ENCODE measurements at regions not wholly inside any gene's neighbourhood (a gene's known extent, or its start where the extent isn't known, plus 50 kb on each side); places are given as distances from the start of the nearest gene placed in this dataset.

DNA sequence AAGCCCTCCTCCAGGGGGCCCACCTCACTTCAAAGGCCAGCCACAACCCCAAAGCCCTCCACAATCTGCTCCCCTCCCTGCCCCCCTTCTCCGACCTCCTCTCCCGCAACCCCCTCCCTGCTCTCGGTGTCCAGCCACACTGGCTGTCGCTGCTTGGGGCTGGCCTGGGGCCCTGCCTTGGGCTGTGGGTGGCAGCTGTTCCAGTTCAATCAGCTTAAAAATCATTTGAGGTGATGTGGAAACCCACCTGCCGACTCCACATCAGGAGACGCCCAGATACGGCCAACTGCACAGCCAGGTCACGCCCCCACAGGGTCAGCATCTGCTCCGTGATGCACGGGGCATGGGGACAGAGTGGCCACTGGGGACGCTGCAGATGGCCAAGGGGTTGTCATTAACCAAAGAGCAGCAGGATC is 107.0 kb upstream of the MVB12B start:
- H3K4me2 ChIP-seq (ENCODE audit: low read length): no peak overlapping the region

DNA sequence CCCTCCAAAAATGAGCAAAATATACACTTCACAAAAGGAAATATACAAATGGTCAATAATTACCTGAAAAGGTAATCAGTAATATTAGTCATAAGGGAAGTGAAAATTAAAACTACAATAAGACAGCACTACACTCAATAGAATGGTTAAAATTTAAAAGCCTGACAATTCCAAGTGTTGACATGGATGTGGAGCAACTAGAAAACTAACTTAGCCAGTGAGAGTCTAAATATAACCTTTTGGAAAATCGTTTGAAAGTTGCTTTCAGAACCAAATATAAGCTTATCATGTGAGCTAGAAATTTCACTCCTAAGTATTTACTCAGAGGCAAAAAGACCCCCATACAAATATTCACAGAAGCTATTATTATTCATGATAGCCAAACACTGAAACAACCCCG is 105.1 kb upstream of the MVB12B start:
- Histone ChIP-seq H3K9me3 (replicated peaks; ENCODE audit: low read length) (peaks cover 5% of the 10 kb centered on the region), H3K4me2 (ENCODE audit: low read length) (no peak overlapping the region), H3K4me3 (ENCODE audit: low read length) (no peak overlapping the region), H3K9ac (ENCODE audit: low read depth, low read length) (no peak overlapping the region), H3K36me3 (ENCODE audit: insufficient read depth, low read length) (no peaks in the 10 kb centered on the region), H3K4me1 (ENCODE audit: control insufficient read depth, insufficient read depth, low read length) (no peaks in the 10 kb centered on the region), H3K27me3 (ENCODE audit: control insufficient read depth, insufficient read depth, low read length) (peaks cover 77% of the 10 kb centered on the region)

More for the DNA sequence above, 107.0 kb upstream of the MVB12B start:
- Histone ChIP-seq H3K9ac (ENCODE audit: low read depth, low read length) (no peak overlapping the region), H3K27me3 (ENCODE audit: control insufficient read depth, insufficient read depth, low read length) (peaks cover 75% of the 10 kb centered on the region), H3K4me1 (ENCODE audit: control insufficient read depth, insufficient read depth, low read length) (no peaks in the 10 kb centered on the region), H3K9me3 (replicated peaks; ENCODE audit: low read length) (peaks cover 5% of the 10 kb centered on the region), H3K36me3 (ENCODE audit: insufficient read depth, low read length) (no peaks in the 10 kb centered on the region), H3K4me3 (ENCODE audit: low read length) (no peak overlapping the region)

- no peak overlapping the region for H3K4me3 ChIP-seq (ENCODE audit: low read length)
- no peak overlapping the region for H3K4me2 ChIP-seq (ENCODE audit: low read length)
- H3K9me3 ChIP-seq (replicated peaks; ENCODE audit: low read length): peaks cover 5% of the 10 kb centered on the region
- no peaks in the 10 kb centered on the region for H3K36me3 ChIP-seq (ENCODE audit: insufficient read depth, low read length)
- H3K9ac ChIP-seq (ENCODE audit: low read depth, low read length): no peak overlapping the region
- no peaks in the 10 kb centered on the region for H3K4me1 ChIP-seq (ENCODE audit: control insufficient read depth, insufficient read depth, low read length)
- peaks cover 82% of the 10 kb centered on the region for H3K27me3 ChIP-seq (ENCODE audit: control insufficient read depth, insufficient read depth, low read length)
These were observed 104.2 kb upstream of the MVB12B start for GRCh38 chr9:126222363-126222834.

DNA sequence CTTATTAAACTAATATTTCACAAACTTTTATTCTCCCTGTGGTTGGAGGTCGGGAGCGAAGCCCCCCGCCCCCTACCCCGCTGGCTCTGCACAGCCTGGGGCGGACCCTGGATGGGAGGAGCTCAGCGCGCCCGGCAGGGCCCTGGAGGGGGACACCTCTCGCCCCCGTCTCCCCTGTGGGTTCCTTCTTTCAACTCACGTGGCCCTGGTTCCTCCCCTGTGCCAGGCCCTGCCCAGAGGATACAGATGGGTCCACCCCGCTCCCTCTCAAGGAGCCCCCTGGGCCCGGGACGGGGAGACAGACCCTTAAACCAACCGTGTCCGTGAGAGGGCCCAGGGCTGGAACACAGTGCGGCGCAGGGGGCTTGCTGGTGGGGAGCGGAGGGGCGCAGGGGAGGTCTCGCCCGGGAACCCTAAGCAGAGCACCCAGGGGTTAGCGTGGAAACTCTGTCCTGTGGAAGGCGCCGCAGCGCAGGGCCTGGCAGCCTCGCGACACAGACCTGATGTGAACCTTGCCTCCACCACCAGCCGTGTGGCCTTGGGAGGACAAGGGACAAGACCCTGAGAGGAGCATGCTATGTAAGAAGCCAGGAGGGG is 103.7 kb upstream of the MVB12B start:
- Histone ChIP-seq H3K36me3 (ENCODE audit: insufficient read depth, low read length) (no peaks in the 10 kb centered on the region), H3K4me3 (ENCODE audit: low read length) (no peak overlapping the region), H3K9me3 (replicated peaks; ENCODE audit: low read length) (peaks cover 5% of the 10 kb centered on the region), H3K9ac (ENCODE audit: low read depth, low read length) (no peak overlapping the region), H3K4me1 (ENCODE audit: control insufficient read depth, insufficient read depth, low read length) (no peaks in the 10 kb centered on the region), H3K27me3 (ENCODE audit: control insufficient read depth, insufficient read depth, low read length) (peaks cover 77% of the 10 kb centered on the region), H3K4me2 (ENCODE audit: low read length) (no peak overlapping the region)

DNA sequence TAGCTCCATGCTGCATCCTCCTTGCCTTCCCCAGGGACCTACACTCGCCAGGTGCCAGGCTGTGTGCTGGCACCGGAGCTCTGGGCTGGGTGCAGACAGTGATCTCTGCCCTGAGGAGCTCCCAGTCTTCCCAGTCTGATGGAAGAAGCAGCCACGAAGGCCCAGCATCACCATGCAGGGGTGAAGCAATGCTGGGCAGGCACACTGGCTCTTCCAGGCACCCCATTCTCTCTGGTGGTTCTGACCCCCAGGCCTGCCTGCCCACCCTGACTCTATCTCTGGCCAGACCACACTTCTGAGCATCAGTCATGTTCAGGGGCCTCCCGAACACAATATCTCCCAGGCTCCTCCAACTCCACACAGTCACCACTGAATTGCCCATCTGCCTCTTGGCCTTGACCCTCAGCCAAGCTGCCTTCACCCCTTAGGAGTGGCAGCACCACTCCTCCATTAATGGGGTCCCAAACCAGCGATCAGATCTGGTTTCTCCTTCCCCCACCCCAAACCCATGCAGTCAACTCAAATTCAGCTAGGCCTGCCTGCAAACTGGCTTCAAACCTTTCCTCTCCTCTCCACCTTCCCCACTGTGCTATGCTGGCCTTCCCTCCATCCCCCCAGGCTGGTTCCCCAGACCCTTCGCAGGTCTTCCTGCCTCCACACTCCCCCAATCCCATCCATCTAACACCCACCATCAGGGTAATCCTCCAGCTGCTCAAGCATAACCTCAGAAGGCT is 102.7 kb upstream of the MVB12B start:
- no peak overlapping the region for H3K4me2 ChIP-seq (ENCODE audit: low read length)
- H3K36me3 ChIP-seq (ENCODE audit: insufficient read depth, low read length): no peaks in the 10 kb centered on the region
- H3K4me1 ChIP-seq (ENCODE audit: control insufficient read depth, insufficient read depth, low read length): no peaks in the 10 kb centered on the region
- H3K4me3 ChIP-seq (ENCODE audit: low read length): no peak overlapping the region
- H3K9ac ChIP-seq (ENCODE audit: low read depth, low read length): no peak overlapping the region
- H3K9me3 ChIP-seq (replicated peaks; ENCODE audit: low read length): peaks cover 5% of the 10 kb centered on the region
- H3K27me3 ChIP-seq (ENCODE audit: control insufficient read depth, insufficient read depth, low read length): peaks cover 79% of the 10 kb centered on the region

GRCh38 chr9:126225611-126226609 is 100.7 kb upstream of the MVB12B start:
- Histone ChIP-seq H3K9ac (ENCODE audit: low read depth, low read length) (no peak overlapping the region), H3K4me3 (ENCODE audit: low read length) (no peak overlapping the region), H3K36me3 (ENCODE audit: insufficient read depth, low read length) (no peaks in the 10 kb centered on the region), H3K4me2 (ENCODE audit: low read length) (no peak overlapping the region), H3K4me1 (ENCODE audit: control insufficient read depth, insufficient read depth, low read length) (no peaks in the 10 kb centered on the region), H3K9me3 (replicated peaks; ENCODE audit: low read length) (peaks cover 5% of the 10 kb centered on the region), H3K27me3 (ENCODE audit: control insufficient read depth, insufficient read depth, low read length) (peaks cover 82% of the 10 kb centered on the region)

- Histone ChIP-seq H3K4me3 (ENCODE audit: low read length) (no peak overlapping the region), H3K27me3 (ENCODE audit: control insufficient read depth, insufficient read depth, low read length) (peaks cover 77% of the 10 kb centered on the region), H3K4me1 (ENCODE audit: control insufficient read depth, insufficient read depth, low read length) (no peaks in the 10 kb centered on the region), H3K9me3 (replicated peaks; ENCODE audit: low read length) (no peaks in the 10 kb centered on the region), H3K36me3 (ENCODE audit: insufficient read depth, low read length) (no peaks in the 10 kb centered on the region), H3K4me2 (ENCODE audit: low read length) (no peak overlapping the region), H3K9ac (ENCODE audit: low read depth, low read length) (no peak overlapping the region)
These were observed 99.4 kb upstream of the MVB12B start for GRCh38 chr9:126226991-126227936.

- H3K27me3 ChIP-seq (ENCODE audit: control insufficient read depth, insufficient read depth, low read length): peaks cover 73% of the 10 kb centered on the region
These were observed 98.4 kb upstream of the MVB12B start for GRCh38 chr9:126228111-126228780.

DNA sequence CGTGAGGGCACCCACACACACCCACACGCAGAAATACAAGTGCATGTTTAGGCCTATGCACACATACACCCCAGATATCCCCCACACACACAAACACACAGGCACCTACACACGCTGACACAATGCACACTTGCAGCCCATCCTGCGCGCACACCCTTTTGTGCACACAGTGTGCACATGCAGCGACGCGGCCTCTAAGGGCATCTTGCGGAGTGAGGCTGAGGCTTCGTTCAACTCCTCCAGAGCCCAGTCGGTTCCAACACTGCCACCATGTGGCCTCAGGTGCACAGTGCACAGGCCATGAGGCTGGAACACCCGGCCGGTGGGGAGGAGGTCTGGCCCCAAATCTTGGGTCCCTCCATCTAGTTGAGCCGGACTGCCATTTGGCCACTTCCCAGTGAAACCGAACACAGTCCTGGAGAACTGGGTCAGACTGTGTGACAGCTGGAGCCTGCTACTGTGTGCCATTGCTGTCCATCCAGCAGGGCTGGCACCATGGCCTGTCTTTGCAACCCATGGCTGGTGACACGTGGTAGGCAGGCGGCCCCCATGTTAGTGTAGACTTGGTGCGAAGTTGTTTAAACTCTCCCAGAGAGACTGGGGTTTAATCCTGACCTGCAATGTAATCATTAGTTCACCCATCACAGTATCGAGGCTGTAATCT is 97.7 kb upstream of the MVB12B start:
- Histone ChIP-seq H3K9me3 (replicated peaks; ENCODE audit: low read length) (no peaks in the 10 kb centered on the region), H3K4me3 (ENCODE audit: low read length) (no peak overlapping the region), H3K4me2 (ENCODE audit: low read length) (no peak overlapping the region), H3K4me1 (ENCODE audit: control insufficient read depth, insufficient read depth, low read length) (no peaks in the 10 kb centered on the region), H3K27me3 (ENCODE audit: control insufficient read depth, insufficient read depth, low read length) (peaks cover 66% of the 10 kb centered on the region), H3K9ac (ENCODE audit: low read depth, low read length) (no peak overlapping the region), H3K36me3 (ENCODE audit: insufficient read depth, low read length) (no peaks in the 10 kb centered on the region)

More at GRCh38 chr9:126228111-126228780, 98.4 kb upstream of the MVB12B start:
- Histone ChIP-seq H3K36me3 (ENCODE audit: insufficient read depth, low read length) (no peaks in the 10 kb centered on the region), H3K4me3 (ENCODE audit: low read length) (no peak overlapping the region), H3K9me3 (replicated peaks; ENCODE audit: low read length) (no peaks in the 10 kb centered on the region), H3K9ac (ENCODE audit: low read depth, low read length) (no peak overlapping the region), H3K4me2 (ENCODE audit: low read length) (no peak overlapping the region), H3K4me1 (ENCODE audit: control insufficient read depth, insufficient read depth, low read length) (no peaks in the 10 kb centered on the region)

DNA sequence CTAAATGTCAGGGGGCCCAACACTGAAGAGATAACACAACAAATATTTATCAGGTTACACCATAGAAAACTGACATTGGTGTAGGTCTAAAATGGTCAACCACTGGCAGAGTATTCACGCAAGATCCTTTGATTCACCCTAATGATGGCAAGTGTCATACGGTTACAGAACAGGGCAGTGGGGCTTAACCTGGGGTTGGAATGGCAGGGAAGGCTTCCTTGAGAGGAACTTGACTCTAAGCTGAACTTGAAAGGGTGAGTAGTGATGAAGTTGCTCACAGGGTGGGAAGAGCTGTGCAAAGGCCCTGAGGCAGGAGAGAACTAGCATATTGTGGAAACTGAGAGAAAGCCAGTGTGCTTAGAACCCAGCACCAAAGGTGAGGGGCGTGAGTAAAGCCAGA is 97.1 kb upstream of the MVB12B start:
- Histone ChIP-seq H3K4me2 (ENCODE audit: low read length) (no peak overlapping the region), H3K9me3 (replicated peaks; ENCODE audit: low read length) (no peaks in the 10 kb centered on the region), H3K9ac (ENCODE audit: low read depth, low read length) (no peak overlapping the region), H3K4me1 (ENCODE audit: control insufficient read depth, insufficient read depth, low read length) (no peaks in the 10 kb centered on the region), H3K36me3 (ENCODE audit: insufficient read depth, low read length) (no peaks in the 10 kb centered on the region), H3K4me3 (ENCODE audit: low read length) (no peak overlapping the region), H3K27me3 (ENCODE audit: control insufficient read depth, insufficient read depth, low read length) (peaks cover 65% of the 10 kb centered on the region)
